ENCODE measurements at regions not wholly inside any gene's neighbourhood (a gene's known extent, or its start where the extent isn't known, plus 50 kb on each side); places are given as distances from the start of the nearest gene placed in this dataset.

DNA sequence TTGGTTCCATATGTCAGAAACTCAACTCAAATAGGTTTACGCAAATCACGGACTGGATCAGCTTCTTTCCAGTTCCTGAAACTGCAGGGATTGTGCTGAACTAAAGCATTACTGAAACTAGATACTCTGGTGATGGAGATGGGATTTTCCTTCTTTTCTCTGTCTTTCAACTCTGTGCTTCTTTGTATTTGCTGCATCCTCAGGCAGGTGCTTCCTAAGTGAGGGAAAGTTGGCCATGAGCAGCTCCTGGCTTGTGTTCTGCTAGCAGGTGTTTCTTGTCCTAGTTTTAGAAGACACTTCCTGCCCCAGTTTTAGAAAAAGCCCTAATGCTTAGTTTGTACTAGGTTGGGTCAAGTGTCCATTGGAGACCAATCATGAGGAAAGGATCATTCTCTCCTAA, 86.7 kb upstream of the USP24 start:
- Histone ChIP-seq H3K23me2 (ENCODE audit: insufficient read length, low read depth, low read length, poor library complexity, severe bottlenecking) (no peaks in the 10 kb centered on the region), H2BK15ac (ENCODE audit: low read depth, low read length) (no peak overlapping the region), H3K79me2 (ENCODE audit: insufficient read depth, low read length) (no peaks in the 10 kb centered on the region), H4K91ac (ENCODE audit: insufficient read length, low read depth, low read length) (no peak overlapping the region), H4K5ac (ENCODE audit: insufficient read length, low read depth, low read length) (no peak overlapping the region), H2AK5ac (ENCODE audit: insufficient read length, low read length) (no peak overlapping the region), H3K4ac (ENCODE audit: low read depth, low read length) (no peak overlapping the region), H2BK120ac (ENCODE audit: low read depth, low read length, poor library complexity, severe bottlenecking) (no peak overlapping the region), H3K9ac (ENCODE audit: extremely low read depth, insufficient read length, low read length) (no peak overlapping the region), H3K27me3 (ENCODE audit: insufficient read depth, low read length) (no peaks in the 10 kb centered on the region), H3K4me1 (ENCODE audit: insufficient read depth, low read length) (no peaks in the 10 kb centered on the region), H2BK20ac (ENCODE audit: low read depth, low read length, poor library complexity, severe bottlenecking) (no peak overlapping the region), H3K27ac (ENCODE audit: insufficient read length, low read depth, low read length) (no peak overlapping the region), H3K56ac (ENCODE audit: insufficient read length, low read depth, low read length) (no peak overlapping the region), H2BK5ac (ENCODE audit: insufficient read length, low read length) (no peak overlapping the region), H3K9me3 (ENCODE audit: control insufficient read depth, low read depth, low read length) (no peaks in the 10 kb centered on the region), H3K79me1 (ENCODE audit: insufficient read depth, low read depth, low read length, poor library complexity, severe bottlenecking) (no peaks in the 10 kb centered on the region), H4K8ac (replicated peaks; ENCODE audit: insufficient read length, low read depth, low read length) (no peak overlapping the region), H3T11ph (ENCODE audit: low read length) (no peak overlapping the region), H3K4me2 (ENCODE audit: insufficient read depth, insufficient read length, low read length) (no peak overlapping the region), H3K14ac (ENCODE audit: insufficient read depth, low read length) (no peak overlapping the region), H2BK12ac (ENCODE audit: insufficient read length, low read depth, low read length) (no peak overlapping the region), H2AFZ (ENCODE audit: low read length) (no peak overlapping the region), H3K18ac (ENCODE audit: insufficient read length, low read depth, low read length) (no peak overlapping the region), H3K23ac (ENCODE audit: insufficient read length, low read depth, low read length) (no peak overlapping the region), H4K20me1 (ENCODE audit: control insufficient read depth, insufficient read depth, insufficient read length) (no peaks in the 10 kb centered on the region)
- TF ChIP-seq CTCF (conservative IDR thresholded peaks at IDR 0.05) = no peak
- no CpG with 5 or more reads among the region's 2 CpGs for WGBS (ENCODE audit: extremely low coverage, insufficient read length, low lambda C conversion rate)
- H3K27me3 Mint-ChIP-seq (ENCODE audit: low read depth) = peaks cover 5% of the 10 kb centered on the region
- peaks cover 10 to 22% of the 10 kb centered on the region in 2 experiments for H3K4me1 Mint-ChIP-seq
- no peaks in the 10 kb centered on the region for H3K9me3 Mint-ChIP-seq
- no peaks in the 10 kb centered on the region; a peak in 1 of 7 replicates for H3K36me3 Mint-ChIP-seq (ENCODE audit: insufficient read depth in 1 of 3, low read depth in 3 of 3)
- DNase-seq = no peak
- no peak overlapping the region for H3K27ac Mint-ChIP-seq
- no peak overlapping the region for H3K4me3 Mint-ChIP-seq

All from H9 (cell line).